ENCODE measurements at regions not wholly inside any gene's neighbourhood (a gene's known extent, or its start where the extent isn't known, plus 50 kb on each side); places are given as distances from the start of the nearest gene placed in this dataset.

DNA sequence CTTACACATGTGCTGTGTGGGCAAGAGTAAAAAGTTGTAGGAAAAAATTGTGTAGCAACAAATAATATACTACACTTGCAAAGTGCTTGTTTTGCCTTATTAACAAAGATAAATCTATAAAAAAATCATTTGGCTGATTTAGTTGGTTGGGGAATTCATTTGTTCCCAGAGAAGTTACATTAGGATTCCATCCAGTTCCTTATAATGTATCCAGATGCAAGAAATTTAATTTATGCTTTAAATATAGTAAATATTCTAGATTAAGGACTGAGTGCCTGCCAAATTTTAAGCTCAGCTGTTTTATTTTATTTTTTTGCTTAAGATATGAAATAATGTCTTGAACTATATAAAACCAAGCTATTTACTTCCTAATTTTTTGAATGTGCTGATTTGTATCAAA is 1169.9 kb downstream of the NXPH1 start:
- H3K56ac ChIP-seq (ENCODE audit: insufficient read length, low read depth, low read length): no peak overlapping the region
- no peak overlapping the region for H4K8ac ChIP-seq (replicated peaks; ENCODE audit: insufficient read length, low read depth, low read length)
- no peak overlapping the region for H3K23ac ChIP-seq (ENCODE audit: insufficient read length, low read depth, low read length)
- Mint-ChIP-seq H3K27me3 (ENCODE audit: low read depth) (no peaks in the 10 kb centered on the region), H3K4me3 (no peak overlapping the region), H3K4me1 (no peaks in the 10 kb centered on the region), H3K9me3 (no peaks in the 10 kb centered on the region), H3K36me3 (ENCODE audit: insufficient read depth in 1 of 3, low read depth in 3 of 3) (no peaks in the 10 kb centered on the region), H3K27ac (no peak overlapping the region)
- H2BK15ac ChIP-seq (ENCODE audit: low read depth, low read length): no peak overlapping the region
- no peak overlapping the region for H2BK5ac ChIP-seq (ENCODE audit: insufficient read length, low read length)
- H3K4me2 ChIP-seq (ENCODE audit: insufficient read depth, insufficient read length, low read length): no peak overlapping the region
- H4K91ac ChIP-seq (ENCODE audit: insufficient read length, low read depth, low read length): no peak overlapping the region
- no peak overlapping the region for H2AK5ac ChIP-seq (ENCODE audit: insufficient read length, low read length)
- H3K4ac ChIP-seq (ENCODE audit: low read depth, low read length): no peak overlapping the region
- H2BK120ac ChIP-seq (ENCODE audit: low read depth, low read length, poor library complexity, severe bottlenecking): no peak overlapping the region
- no peak overlapping the region for H2BK12ac ChIP-seq (ENCODE audit: insufficient read length, low read depth, low read length)
- no peaks in the 10 kb centered on the region for H3K27me3 ChIP-seq (ENCODE audit: insufficient read depth, low read length)
- H3K79me2 ChIP-seq (ENCODE audit: insufficient read depth, low read length): no peaks in the 10 kb centered on the region
- no peaks in the 10 kb centered on the region for H3K9me3 ChIP-seq (ENCODE audit: control insufficient read depth, low read depth, low read length)
- H3K27ac ChIP-seq (ENCODE audit: insufficient read length, low read depth, low read length): no peak overlapping the region
- no peak for DNase-seq
- no peak overlapping the region for H3K14ac ChIP-seq (ENCODE audit: insufficient read depth, low read length)
- H3K23me2 ChIP-seq (ENCODE audit: insufficient read length, low read depth, low read length, poor library complexity, severe bottlenecking): no peaks in the 10 kb centered on the region
- no peaks in the 10 kb centered on the region for H4K20me1 ChIP-seq (ENCODE audit: control insufficient read depth, insufficient read depth, insufficient read length)
- no peak overlapping the region for H2AFZ ChIP-seq (ENCODE audit: low read length)
- H3K4me1 ChIP-seq (ENCODE audit: insufficient read depth, low read length): no peaks in the 10 kb centered on the region
- H3K79me1 ChIP-seq (ENCODE audit: insufficient read depth, low read depth, low read length, poor library complexity, severe bottlenecking): no peaks in the 10 kb centered on the region
- H2BK20ac ChIP-seq (ENCODE audit: low read depth, low read length, poor library complexity, severe bottlenecking): no peak overlapping the region
- no peak overlapping the region for H3T11ph ChIP-seq (ENCODE audit: low read length)
- no peak overlapping the region for H3K18ac ChIP-seq (ENCODE audit: insufficient read length, low read depth, low read length)
- TF ChIP-seq, protein P1, sequence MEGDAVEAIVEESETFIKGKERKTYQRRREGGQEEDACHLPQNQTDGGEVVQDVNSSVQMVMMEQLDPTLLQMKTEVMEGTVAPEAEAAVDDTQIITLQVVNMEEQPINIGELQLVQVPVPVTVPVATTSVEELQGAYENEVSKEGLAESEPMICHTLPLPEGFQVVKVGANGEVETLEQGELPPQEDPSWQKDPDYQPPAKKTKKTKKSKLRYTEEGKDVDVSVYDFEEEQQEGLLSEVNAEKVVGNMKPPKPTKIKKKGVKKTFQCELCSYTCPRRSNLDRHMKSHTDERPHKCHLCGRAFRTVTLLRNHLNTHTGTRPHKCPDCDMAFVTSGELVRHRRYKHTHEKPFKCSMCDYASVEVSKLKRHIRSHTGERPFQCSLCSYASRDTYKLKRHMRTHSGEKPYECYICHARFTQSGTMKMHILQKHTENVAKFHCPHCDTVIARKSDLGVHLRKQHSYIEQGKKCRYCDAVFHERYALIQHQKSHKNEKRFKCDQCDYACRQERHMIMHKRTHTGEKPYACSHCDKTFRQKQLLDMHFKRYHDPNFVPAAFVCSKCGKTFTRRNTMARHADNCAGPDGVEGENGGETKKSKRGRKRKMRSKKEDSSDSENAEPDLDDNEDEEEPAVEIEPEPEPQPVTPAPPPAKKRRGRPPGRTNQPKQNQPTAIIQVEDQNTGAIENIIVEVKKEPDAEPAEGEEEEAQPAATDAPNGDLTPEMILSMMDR (conservative IDR thresholded peaks at IDR 0.05): no peak
- H4K5ac ChIP-seq (ENCODE audit: insufficient read length, low read depth, low read length): no peak overlapping the region
- no peak overlapping the region for H3K9ac ChIP-seq (ENCODE audit: extremely low read depth, insufficient read length, low read length)

Data from H9 (cell line).